NCI-H774 (cell line): ENCODE measurements at regions not wholly inside any gene's neighbourhood (a gene's known extent, or its start where the extent isn't known, plus 50 kb on each side); places are given as distances from the start of the nearest gene placed in this dataset.

ENCODE experiments used
- DNase-seq: peaks from one replicate; lab custom pipeline; 2025; lab: John Stamatoyannopoulos, UW

DNA sequence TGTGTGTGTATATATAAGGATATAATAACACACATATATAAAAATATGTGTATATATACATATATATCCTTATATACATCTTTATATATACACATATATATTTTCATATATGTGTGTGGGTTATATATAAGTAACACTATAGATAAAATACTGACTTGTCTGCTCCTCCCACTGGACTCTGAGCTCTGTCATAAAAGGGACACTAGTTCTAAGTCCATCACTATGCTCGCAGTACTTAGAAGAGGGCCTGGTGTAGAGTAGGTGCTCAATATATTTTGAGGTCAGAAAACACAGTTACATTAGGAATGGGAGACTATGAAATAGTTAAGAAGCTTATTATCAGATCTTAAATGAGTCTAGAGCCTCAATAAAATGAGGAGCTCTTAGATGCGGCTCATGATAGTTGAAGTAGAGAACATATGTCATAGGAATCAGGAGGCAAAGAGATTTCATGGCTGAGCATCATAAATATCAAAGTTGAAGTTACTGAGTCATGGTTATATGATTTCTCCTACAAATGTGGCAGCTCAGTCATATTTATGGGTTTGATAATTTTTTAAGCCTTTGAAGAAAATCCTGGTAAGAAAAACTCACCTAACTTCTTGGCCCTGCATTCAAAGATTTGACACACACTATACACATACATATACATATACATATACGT is 371.2 kb upstream of the THBS1 start:
- DNase-seq: no peak

DNA sequence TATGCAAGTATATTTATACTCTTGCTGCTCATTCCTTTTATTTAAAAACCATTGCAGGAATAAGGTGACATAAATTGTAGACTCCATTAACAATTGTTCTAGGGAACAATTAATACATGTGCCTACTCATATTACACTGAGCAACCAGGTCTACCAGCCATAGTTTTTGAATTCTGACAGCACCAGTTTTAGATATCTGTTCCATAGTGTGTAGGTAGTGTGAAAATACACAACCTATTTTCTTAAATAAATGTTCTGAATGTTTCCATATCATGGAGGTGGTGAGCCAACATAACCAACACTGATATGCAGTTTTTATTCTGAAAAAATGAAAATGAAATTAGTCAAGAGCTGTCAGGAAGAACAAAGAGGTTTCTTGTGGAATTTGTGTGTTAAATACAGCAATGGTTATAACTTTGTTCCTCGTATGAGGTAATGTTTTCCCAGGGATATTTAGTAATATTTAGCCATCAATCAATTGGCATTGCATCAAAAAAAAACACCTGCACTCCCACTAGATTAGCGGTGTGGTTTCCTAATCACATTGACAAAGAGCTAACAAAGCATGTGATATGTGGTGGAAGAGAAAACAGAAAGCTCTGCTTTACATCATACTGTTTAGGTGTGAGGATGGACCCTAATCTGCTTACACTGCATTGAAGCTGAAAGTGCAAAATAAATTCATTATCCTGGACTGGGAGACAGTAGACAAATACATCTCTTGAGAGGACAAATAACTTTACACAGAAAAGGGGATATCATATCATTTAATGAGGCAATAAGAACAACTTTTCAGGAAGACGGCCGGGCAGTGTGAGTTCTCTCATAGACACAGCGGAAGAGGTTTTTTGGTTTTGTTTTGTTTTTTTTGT is 369.5 kb upstream of the THBS1 start:
- no peak for DNase-seq

DNA sequence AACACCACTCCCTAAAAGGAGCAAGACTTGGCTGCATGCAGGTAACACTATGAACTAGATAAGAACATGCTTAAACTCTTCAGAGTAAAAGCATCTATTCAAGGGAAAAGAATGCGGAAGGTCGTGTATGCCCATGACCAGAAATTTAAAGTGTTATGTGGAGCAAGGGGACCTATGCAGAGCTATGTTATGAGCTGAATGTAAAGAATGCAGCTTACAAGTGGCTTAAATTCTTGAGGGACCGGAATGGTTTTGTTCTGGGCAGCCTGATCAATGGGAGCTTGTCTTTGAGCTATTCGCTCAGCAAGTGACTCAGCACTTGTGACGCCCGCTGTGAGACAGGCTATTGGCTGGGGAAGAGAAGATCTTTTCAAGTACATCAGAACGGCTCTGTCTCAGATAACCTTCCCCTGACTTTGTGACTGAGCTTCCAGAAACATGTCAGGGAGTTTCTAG is 367.5 kb upstream of the THBS1 start:
- DNase-seq: no peak

DNA sequence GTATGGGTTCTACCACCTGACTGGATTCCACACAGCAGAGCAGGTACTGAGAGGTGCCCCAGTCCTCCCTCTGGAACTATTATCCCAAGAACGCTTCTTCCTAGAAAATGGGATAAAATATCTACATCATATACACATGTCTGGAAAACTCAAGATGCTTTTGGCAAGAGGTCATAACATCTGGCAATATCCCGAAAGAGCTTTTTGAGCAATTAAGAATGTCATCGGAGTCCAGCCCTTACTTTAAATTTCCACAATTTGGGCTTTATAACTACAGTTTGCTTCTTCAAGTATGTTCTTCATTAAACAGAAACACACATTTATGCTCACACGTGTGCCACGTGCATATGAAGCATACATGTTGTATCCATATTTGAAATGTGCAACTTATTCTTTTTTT is 365.9 kb upstream of the THBS1 start:
- DNase-seq: no peak

DNA sequence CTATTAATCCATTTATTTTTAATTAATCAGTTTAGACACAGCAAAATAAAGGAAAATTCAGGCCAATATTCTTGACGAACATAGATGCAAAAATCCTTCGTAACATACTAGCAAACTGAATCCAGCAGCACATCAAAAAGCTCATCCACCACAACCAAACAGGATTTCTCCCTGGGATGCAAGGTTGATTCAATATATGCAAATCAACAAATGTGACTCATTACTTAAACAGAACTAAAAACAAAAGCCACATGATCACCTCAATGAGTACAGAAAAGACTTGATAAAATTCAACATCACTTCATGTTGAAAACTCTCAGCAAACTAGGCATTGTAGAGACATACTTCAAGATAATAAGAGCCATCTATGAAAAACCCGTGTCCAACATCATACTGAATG is 364.1 kb upstream of the THBS1 start:
- no peak for DNase-seq

DNA sequence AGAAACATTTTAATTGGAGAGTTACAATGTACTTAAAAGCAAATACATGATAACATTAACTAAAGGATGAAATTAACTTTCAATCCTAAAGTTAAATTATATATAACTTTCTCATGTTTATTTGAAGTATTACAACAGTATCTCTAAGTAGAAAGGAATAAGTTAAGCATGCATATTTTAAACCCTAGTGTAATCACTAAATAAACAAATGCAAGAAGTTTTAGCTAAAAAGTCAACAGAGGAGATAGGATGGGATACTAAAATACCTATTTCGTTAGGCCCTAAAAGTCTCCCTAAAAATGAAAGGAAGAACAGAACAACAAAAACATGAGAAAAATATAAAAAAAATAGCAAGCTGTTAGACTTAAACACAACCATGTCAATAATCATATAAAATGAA is 361.3 kb upstream of the THBS1 start:
- no peak for DNase-seq

DNA sequence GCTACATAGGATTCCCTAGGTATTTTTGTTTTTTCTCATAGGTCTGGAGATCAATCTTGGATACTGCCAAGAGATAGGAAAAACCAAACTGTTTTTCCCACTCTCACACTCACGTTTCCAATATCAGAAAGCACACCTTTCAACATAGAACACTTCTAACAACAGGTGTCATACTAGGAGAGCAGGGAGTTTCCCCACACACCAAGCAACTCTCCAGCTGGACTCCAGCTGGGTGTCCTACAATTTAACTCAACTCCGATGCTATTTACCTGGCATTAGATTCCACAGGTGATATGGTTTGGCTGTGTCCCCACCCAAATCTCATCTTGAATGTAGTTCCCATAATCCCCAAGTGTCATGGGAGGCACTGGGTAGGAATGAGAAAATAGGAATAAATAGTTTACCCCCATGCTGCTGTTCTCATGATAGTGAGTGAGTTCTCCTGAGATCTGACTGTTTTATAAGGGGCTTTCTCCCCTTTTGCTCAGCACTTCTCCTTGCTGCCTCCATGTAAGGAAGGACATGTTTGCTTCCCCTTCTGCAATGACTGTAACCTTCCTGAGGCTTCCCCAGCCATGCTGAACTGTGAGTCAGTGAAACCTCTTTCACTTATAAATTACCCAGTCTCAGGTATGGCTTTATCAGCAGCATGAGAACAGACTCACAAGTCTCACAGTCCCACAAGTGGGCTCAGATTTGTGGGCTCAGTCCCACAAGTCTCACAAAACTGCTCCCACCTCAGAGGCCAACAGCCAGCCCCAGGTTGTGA is 354.5 kb upstream of the THBS1 start:
- no peak for DNase-seq

DNA sequence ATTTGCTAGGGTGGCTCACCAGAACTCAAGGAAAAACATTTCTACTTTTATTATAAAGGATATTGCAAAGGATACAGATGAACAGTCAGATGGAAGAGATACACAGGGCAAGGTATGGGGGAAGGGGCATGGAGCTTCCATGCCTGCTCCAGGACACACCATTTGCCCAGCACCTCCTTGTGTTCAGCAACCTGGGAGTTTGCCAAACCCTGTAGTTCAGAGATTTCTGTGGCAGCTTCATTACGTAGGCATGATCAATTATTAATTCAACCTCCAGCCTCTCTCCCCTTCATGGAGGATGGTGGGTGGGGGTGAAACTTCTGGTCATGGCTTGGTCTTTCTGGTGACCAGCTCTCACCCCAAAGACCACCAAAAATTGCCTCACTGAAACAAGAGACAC is 353.9 kb upstream of the THBS1 start:
- no peak for DNase-seq

DNA sequence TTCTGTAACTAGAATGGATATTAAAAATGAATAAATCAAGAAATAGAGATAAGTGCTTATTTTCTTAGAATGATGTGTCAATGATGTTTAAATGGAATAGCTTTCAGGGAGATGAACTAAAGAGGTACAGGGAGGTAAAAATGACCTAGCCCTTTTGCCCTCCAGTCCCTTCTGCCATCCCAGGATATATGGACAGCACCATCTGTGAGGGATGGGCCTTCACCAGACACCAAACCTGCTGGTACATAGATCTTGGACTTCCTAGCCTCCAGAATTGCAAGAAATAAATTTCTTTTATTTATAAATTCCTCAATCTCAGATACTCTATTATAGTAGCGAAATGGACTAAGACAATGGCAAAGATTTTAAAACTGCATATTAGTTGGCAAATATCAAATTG is 352.0 kb upstream of the THBS1 start:
- no peak for DNase-seq

DNA sequence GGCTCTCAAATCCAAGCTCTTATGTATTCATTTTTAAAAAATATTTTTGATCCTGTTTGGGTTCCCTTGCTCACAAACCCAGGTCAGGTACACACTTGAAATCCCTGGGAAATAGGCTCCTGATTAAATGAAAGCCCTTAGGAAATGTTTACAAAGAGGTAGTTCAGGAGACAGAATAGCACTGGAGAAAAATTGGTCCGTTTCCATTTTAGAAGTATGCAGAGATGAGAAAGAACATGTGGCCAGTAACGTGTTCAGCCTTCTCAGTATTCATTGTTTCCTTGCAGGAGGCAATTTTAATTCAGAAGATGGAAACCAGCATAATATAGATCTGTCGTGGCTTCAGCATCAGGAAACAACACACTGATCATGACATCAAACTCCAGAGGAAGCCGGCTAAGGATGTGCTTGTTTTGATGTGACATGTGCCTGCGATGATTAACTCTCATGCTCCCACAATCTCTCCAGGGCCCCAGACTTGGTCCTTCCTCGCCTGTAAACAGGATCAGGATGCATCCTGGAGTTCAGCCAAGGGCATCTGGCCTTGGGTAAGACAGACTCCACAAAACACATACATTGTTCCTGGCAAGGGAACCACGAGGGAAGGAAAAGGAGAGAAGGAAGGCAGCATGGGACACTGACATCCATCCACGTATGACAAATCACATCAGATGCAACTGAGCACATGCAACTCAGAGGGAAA is 350.5 kb upstream of the THBS1 start:
- no peak for DNase-seq

DNA sequence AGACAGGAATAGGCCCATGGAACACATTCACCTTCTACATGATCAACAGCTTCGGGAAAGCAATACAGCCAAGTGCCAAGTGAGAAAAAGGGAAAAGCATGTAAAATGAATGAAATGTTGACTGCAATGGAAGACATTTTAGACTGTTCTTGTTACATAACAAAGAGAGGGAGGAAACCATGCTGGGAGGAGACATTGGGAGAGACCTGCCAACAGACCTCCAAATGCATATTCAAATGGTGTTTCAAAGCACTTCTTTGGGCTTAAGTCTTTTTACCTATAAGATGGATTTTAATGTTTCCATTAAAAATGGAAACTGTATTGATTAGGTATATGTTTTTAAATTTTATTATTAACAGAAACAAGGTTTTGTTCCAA is 350.0 kb upstream of the THBS1 start:
- no peak for DNase-seq

DNA sequence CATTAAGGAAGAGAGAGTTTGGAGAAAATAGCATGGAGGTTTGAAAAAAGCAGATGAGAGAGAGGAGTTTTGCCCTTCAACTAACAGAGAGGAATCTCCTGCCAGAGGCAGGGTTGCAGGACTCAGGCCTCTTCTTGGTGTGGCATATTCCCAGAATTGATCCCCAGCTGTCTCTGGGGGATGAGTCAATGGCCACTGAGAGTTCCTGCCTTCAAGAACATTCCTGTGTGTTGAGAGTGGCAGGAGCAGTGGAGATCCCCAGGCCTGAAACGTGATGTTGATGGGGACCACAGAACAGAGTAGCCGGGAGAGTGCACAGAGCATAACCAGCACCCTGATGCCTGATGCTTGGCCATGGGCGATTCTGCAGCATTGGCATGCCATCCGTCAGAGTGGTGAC is 348.4 kb upstream of the THBS1 start:
- DNase-seq: no peak

DNA sequence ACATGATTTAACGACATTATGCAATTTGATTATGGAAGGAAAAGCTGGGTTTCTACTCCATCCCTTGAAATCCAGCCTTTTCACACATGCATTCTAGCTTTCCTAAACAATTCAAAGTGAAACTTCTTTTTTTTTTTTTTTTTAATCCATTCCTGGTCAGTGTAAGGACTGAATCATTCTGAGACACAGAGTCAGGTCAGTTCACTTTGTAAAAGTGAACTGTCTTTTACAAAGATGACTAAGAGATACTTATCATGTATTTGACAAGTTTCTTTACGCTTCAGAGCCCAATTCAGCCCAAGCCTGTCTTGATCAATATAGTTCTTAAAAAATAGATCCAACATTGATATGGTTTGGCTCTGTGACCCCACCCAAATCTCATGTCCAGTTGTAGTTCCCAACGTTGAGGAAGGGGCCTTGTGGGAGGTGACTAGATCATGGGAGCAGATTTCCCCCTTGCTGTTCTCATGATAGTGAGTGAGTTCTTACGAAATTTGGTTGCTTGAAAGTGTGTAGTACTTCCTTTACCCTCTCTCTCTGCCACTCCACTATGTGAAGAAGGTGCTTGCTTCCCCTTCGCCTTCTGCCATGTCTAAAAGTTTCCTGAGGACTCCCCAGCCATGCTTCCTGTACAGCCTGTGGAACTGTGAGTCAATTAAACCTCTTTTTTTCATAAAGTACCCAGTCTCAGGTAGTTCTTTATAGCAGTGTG is 345.6 kb upstream of the THBS1 start:
- no peak for DNase-seq

DNA sequence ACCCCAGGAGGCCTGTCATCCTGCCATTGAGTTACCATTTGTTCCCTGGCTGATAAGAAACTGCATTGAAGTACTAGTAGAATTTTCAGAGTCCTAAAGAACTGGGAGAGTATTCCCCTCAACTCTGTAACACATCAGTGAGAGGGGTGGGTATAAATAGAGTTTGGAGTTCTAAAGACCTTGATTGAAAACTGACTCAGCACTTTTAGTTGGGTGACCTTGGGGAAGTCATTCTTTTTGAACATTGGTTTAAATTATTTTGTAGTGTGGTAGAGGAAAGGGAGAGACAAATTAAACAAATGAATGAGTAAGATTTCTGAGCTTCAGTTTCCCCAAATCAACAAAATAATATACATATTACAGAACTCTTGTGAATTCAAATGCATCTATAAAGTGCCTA is 344.5 kb upstream of the THBS1 start:
- DNase-seq: no peak

DNA sequence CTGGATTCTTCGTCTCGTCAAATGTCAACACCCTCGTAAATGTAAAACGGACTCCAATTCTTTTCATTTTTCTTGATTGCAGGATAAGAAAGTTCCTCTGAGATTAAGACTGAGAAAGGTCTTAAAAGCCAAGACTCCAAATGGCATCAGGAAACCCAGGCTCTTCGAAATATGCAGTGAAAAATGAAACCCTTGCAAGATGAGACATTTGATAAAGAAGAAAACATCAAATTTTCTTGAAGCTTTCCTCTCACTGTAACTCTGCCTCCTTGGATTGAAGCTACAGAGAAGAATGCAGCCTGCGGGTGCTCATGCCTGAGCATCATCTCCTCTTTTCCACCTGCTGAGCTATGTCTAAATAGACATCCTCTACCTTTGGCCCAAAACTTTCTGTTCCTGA is 342.4 kb upstream of the THBS1 start:
- no peak for DNase-seq

DNA sequence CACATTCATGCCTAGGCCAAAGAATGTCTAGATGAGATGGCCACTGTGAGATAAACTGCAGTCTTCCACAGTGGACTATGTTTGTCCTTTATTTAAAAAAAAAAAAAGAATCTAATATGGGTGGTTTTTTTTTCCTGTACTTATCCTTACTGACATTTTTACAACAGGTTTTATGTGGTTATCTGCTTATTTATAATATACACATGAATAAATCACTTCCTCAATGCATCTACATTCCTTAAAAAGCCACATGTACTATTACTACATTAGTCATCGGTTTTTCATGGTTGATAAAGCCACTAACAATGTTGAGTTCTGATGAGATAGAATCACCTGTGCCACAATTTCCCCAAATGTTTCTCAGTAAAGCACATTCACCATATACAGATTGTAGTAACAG is 341.3 kb upstream of the THBS1 start:
- DNase-seq: no peak

DNA sequence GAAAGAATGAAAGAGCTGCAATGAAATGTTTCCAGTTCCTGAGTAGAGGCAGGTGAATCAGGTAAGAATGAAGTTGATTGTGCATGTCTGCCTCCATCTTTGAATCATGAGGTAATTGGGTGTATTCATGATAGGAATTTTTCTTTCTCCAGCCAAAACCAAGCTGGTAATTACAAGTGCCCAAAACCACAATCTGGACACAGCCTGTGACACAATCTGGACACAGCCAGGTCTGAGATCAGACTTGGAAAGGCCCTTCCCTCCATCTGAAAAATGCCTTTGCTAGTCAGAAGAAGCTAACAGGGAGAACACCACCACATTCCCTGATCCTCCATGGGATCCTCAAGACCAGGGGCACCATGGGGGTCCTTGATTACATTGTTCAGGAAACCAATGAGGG is 338.5 kb upstream of the THBS1 start:
- DNase-seq: no peak

DNA sequence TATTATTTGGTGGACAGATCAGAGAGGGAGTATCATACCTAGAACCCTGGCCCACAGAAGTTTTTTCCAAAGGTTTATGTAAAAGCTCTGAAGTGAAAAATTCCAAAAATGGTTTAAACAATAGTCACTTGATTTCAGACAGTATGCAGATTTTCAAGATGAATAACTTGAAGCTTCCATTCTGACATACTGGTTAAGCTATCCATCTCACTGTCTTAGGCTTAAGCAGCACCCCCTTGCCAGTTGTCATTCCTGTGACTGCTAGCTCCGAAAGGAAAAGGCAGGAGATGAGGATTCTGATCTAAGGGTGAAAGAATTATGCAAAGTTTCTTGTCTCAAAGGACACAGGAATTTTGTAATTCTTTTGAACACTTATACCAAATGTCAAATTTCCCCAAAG is 337.5 kb upstream of the THBS1 start:
- no peak for DNase-seq

DNA sequence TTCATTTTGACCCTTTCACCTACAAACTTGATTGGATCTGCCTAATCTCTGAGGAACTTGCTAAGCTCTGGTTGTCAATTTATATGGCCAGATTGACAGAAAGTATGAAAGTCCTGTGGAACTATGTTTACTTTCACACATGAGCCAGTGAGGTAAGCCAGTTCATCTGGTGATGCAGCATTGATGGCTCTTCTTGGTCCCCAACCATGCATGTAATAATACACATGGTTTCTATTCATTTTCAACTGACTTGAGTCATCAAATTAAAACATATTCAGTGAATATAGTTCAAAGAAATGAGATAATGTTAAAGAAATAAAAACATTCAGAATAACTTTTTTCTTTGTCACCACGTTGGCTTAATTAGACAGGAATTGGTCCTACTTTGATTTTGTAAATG is 336.1 kb upstream of the THBS1 start:
- DNase-seq: no peak

DNA sequence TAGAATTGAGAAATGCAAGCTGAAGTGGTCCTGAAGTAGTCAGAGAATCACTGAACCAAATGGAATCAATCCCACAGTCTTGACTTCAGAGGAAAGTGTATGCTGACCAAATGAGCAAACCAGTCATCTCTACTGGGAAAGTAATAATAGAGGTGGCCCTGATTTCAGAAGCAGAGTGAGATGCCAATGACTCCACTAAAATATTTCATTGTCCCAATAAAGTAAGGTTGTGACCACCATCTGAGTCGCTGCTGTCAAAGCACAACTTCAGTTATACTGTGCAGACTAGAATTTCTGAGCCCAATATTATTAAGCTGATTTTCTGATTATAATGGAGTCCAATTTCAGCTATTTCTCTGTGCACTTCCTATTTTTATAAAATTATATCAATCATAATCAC is 334.4 kb upstream of the THBS1 start:
- DNase-seq: no peak

DNA sequence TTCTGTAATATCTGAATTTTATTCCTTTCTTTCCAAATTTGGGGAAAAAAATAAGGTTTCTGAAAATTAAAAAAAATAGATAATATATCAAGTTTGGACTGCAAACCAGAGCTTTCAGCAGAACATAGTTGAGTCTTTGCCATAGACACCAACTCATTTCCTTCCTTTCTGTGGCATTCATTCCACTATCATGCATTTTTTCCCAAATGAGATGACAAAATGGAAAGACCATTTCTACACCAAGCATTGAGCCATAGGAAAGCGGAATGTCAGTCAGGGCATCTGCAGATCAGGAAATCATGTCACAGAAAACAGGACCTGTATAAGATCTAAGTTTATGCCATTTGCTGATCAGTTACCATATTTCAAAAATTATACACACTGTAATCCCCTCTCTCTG is 333.3 kb upstream of the THBS1 start:
- DNase-seq: no peak

DNA sequence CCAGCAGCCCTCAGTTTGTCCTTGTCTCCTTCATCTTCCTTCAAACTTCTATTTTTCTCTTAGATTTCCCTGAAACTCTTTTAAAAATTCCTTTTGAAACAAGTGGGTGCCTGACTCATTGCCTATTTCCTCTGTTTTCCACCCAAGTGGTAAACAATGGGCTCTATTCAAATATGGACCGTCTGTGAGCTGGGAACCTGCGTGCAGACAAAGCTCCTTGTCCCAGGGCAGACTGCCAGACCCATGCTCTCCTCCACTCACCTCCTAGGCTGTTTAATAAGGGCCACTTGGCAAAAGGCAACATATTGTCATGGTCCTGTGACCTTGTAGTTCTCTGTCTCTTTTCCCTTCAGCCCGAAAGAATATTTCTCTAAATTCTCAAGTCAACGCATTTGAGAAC is 332.7 kb upstream of the THBS1 start:
- DNase-seq: no peak
